Liver (tissue), 3 donors: ENCODE measurements at regions not wholly inside any gene's neighbourhood (a gene's known extent, or its start where the extent isn't known, plus 50 kb on each side); places are given as distances from the start of the nearest gene placed in this dataset.

Source experiments
- EGR1 ChIP-seq, 2 donors: IDR thresholded peaks; 2 replicates each; pipeline ENCODE4 v1.6.1; 2016 to 2018; ENCODE audit warnings: antibody characterized with exemption in 2 of 2, low read depth in 2 of 2
- FOXA1 ChIP-seq: IDR thresholded peaks from 2 replicates; pipeline ENCODE4 v1.6.1; 2016; ENCODE audit warnings: antibody characterized with exemption
- JUND ChIP-seq, 2 donors: IDR thresholded peaks; 2 replicates each; pipeline ENCODE4 v1.6.1; 2016; ENCODE audit warnings: antibody characterized with exemption in 2 of 2
- RAD21 ChIP-seq, 2 donors: IDR thresholded peaks; 2 replicates each; pipeline ENCODE4 v1.6.1; 2016; ENCODE audit warnings: antibody characterized with exemption in 2 of 2, mild to moderate bottlenecking in 2 of 2
- SP1 ChIP-seq: IDR thresholded peaks from 2 replicates; pipeline ENCODE4 v1.6.1; 2018; ENCODE audit warnings: antibody characterized with exemption, mild to moderate bottlenecking
- TAF1 ChIP-seq: conservative IDR thresholded peaks from 2 replicates; pipeline ENCODE4 v1.6.1; 2016; ENCODE audit warnings: antibody characterized with exemption, mild to moderate bottlenecking
- YY1 ChIP-seq: IDR thresholded peaks from 2 replicates; pipeline ENCODE4 v1.6.1; 2016; ENCODE audit warnings: antibody characterized with exemption, mild to moderate bottlenecking
- TF ChIP-seq, protein P1 (sequence below): fragments of 150-350 bp; IDR thresholded peaks from 2 replicates; pipeline ENCODE4 v1.5.1; 2017; ENCODE audit warnings: improper control_type of control experiment, low read depth, low read length; ENCODE audit not compliant: missing input control
- TF ChIP-seq, protein P2 (sequence below): IDR thresholded peaks from 2 replicates; pipeline ENCODE4 v1.6.1; 2016; ENCODE audit warnings: antibody characterized with exemption, mild to moderate bottlenecking
- TF ChIP-seq, protein P3 (sequence below): IDR thresholded peaks from 2 replicates; pipeline ENCODE4 v1.6.1; 2016; ENCODE audit warnings: antibody characterized with exemption
- donor health status: healthy.
- donor health status: healthy.

DNA sequence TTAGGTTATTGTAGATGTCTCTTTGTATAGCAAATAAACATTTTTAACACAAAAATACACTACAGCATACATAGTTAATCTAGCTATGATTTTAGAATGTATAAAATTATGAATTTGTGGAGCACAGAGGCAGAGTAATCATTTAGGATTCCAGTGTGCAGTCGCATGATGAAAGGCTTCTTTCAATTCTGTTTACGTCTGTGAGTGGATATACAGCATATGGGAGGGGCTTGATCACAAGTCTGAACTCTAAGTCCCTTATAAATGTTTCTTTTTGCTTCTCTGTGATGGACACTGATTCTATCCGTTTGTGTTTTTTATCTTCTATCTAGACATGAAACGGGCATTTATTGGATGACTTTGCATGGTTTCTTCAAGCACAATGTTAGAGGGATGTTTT is 1239.6 kb upstream of the AGA start:
- TF ChIP-seq FOXA1: no peak
- no peak for TF ChIP-seq TAF1
- TF ChIP-seq, protein P1, sequence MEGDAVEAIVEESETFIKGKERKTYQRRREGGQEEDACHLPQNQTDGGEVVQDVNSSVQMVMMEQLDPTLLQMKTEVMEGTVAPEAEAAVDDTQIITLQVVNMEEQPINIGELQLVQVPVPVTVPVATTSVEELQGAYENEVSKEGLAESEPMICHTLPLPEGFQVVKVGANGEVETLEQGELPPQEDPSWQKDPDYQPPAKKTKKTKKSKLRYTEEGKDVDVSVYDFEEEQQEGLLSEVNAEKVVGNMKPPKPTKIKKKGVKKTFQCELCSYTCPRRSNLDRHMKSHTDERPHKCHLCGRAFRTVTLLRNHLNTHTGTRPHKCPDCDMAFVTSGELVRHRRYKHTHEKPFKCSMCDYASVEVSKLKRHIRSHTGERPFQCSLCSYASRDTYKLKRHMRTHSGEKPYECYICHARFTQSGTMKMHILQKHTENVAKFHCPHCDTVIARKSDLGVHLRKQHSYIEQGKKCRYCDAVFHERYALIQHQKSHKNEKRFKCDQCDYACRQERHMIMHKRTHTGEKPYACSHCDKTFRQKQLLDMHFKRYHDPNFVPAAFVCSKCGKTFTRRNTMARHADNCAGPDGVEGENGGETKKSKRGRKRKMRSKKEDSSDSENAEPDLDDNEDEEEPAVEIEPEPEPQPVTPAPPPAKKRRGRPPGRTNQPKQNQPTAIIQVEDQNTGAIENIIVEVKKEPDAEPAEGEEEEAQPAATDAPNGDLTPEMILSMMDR: no peak
- TF ChIP-seq JUND (IDR thresholded peaks at IDR 0.05): no peak
- TF ChIP-seq, protein P2, sequence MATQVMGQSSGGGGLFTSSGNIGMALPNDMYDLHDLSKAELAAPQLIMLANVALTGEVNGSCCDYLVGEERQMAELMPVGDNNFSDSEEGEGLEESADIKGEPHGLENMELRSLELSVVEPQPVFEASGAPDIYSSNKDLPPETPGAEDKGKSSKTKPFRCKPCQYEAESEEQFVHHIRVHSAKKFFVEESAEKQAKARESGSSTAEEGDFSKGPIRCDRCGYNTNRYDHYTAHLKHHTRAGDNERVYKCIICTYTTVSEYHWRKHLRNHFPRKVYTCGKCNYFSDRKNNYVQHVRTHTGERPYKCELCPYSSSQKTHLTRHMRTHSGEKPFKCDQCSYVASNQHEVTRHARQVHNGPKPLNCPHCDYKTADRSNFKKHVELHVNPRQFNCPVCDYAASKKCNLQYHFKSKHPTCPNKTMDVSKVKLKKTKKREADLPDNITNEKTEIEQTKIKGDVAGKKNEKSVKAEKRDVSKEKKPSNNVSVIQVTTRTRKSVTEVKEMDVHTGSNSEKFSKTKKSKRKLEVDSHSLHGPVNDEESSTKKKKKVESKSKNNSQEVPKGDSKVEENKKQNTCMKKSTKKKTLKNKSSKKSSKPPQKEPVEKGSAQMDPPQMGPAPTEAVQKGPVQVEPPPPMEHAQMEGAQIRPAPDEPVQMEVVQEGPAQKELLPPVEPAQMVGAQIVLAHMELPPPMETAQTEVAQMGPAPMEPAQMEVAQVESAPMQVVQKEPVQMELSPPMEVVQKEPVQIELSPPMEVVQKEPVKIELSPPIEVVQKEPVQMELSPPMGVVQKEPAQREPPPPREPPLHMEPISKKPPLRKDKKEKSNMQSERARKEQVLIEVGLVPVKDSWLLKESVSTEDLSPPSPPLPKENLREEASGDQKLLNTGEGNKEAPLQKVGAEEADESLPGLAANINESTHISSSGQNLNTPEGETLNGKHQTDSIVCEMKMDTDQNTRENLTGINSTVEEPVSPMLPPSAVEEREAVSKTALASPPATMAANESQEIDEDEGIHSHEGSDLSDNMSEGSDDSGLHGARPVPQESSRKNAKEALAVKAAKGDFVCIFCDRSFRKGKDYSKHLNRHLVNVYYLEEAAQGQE: no peak
- TF ChIP-seq, protein P3, sequence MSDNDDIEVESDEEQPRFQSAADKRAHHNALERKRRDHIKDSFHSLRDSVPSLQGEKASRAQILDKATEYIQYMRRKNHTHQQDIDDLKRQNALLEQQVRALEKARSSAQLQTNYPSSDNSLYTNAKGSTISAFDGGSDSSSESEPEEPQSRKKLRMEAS: no peak
- TF ChIP-seq YY1: no peak
- TF ChIP-seq SP1: no peak
- no peak for TF ChIP-seq RAD21 (IDR thresholded peaks at IDR 0.05)
- TF ChIP-seq EGR1 (IDR thresholded peaks at IDR 0.05; ENCODE audit: low read depth in 2 of 2): no peak
